Thymus (tissue), 11 donors: ENCODE measurements at regions not wholly inside any gene's neighbourhood (a gene's known extent, or its start where the extent isn't known, plus 50 kb on each side); places are given as distances from the start of the nearest gene placed in this dataset.

Experiments used
- DNase-seq, 9 donors: peaks; one replicate each; pipeline ENCODE4 v3.0.0-alpha.2; 2013; ENCODE audit warnings: low spot score in 9 of 9, low read depth in 6 of 9, missing footprints in 1 of 9
- H3K27ac ChIP-seq, 2 donors: one replicate each; pipeline ENCODE4 v1.5.1; 2013; ENCODE audit warnings: control low read depth in 1 of 2, low read depth in 1 of 2, low read length in 1 of 2, mild to moderate bottlenecking in 1 of 2, moderate library complexity in 1 of 2
- H3K27me3 ChIP-seq, 2 donors: one replicate each; pipeline ENCODE4 v1.5.1; 2013; ENCODE audit warnings: low read length in 1 of 2; ENCODE audit not compliant: control insufficient read depth in 2 of 2, insufficient read depth in 1 of 2
- H3K36me3 ChIP-seq, 2 donors: one replicate each; pipeline ENCODE4 v1.5.1; 2013; ENCODE audit warnings: low read length in 1 of 2, mild to moderate bottlenecking in 1 of 2, moderate library complexity in 1 of 2; ENCODE audit not compliant: control insufficient read depth in 2 of 2, insufficient read depth in 2 of 2
- H3K4me1 ChIP-seq, 2 donors: one replicate each; pipeline ENCODE4 v1.5.1; 2013; ENCODE audit warnings: low read length in 2 of 2; ENCODE audit not compliant: control insufficient read depth in 2 of 2, insufficient read depth in 2 of 2
- H3K4me3 ChIP-seq, 2 donors: one replicate each; pipeline ENCODE4 v1.5.1; 2013; ENCODE audit warnings: low read length in 2 of 2, control low read depth in 1 of 2, mild to moderate bottlenecking in 1 of 2
- H3K9me3 ChIP-seq, 2 donors: one replicate each; pipeline ENCODE4 v1.5.1; 2013; ENCODE audit warnings: low read length in 1 of 2, mild to moderate bottlenecking in 1 of 2; ENCODE audit not compliant: control insufficient read depth in 2 of 2, insufficient read depth in 1 of 2
- WGBS: extraction: QIAGEN DNeasy Blood & Tissue Kit; methylation state at CpG from one replicate; pipeline ENCODE4 v1.1.7; 2013; 5-methylcytosine and 5-hydroxymethylcytosine counted together
- donor health status: healthy.

DNA sequence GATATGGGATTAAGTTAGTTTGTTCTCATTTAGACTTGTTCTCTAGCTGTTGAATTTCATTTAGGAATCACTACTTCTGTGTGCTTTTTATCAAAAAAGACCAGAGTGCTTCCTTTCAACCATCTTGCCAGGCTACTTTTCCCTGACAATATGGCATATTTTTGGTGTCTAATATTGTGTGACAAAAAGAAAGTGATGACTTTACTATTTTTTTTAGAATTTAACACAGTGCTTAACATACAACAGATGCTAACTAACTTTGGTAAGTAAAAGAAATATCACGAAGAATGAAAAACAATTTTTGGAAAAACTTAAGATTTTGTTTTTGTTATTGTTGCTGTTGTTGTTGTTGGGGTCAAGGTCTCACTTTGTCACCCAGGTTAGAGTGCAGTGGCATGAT lies 462.2 kb upstream of the PABPC4L start:
- no peak for DNase-seq
- no peak overlapping the region for H3K4me3 ChIP-seq
- H3K36me3 ChIP-seq = no peaks in the 10 kb centered on the region
- H3K27ac ChIP-seq = no peak overlapping the region
- H3K27me3 ChIP-seq = no peaks in the 10 kb centered on the region
- no peaks in the 10 kb centered on the region for H3K4me1 ChIP-seq
- 96% methylated on average over 1 of the region's 1 CpG for WGBS
- H3K9me3 ChIP-seq = peaks cover 0 to 14% of the 10 kb centered on the region in 2 donors

DNA sequence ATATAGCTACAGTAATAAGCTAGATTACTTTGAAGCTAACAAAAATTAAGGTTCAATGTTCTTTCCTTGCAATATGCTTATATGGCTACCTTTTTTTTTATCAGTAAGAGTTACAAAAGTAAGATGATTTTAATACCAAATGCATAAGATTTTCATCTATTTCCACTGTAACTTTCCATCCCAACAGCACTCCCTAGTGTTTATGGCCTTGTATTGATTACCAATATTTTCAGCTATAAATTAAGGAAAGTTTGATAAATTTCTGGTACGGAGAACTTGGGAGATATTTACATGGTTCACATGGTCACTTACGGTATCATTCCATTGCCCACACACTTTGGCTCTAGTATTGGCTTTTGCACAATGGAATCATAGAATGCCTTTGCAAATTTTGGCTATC lies 448.9 kb upstream of the PABPC4L start:
- Histone ChIP-seq H3K4me3 (no peak overlapping the region), H3K4me1 (no peaks in the 10 kb centered on the region), H3K36me3 (no peaks in the 10 kb centered on the region), H3K9me3 (no peaks in the 10 kb centered on the region), H3K27me3 (no peaks in the 10 kb centered on the region), H3K27ac (no peak overlapping the region)
- WGBS = 96% methylated on average over 2 of the region's 2 CpGs
- DNase-seq = no peak

DNA sequence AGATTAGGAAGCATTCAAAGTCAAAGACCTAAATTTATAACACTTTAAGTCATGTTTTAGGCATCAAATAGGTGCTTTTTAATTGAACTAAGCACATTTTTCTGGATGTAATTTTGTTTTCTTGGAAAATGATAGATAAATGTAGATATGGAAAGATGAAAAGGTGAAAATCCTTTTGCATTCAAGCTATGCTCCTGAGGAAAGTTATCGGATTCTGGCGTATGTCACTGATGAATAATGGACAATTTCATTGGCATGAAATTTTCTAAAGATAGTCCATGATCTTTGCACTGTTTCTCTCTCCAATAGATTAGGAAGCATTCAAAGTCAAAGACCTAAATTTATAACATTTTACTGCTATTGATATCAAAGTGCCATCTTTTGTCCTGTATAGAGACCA lies 444.2 kb upstream of the PABPC4L start:
- Histone ChIP-seq H3K36me3 (no peaks in the 10 kb centered on the region), H3K27me3 (no peaks in the 10 kb centered on the region), H3K4me1 (no peaks in the 10 kb centered on the region), H3K4me3 (no peak overlapping the region), H3K9me3 (no peaks in the 10 kb centered on the region), H3K27ac (no peak overlapping the region)
- DNase-seq = no peak
- 96% methylated on average over 2 of the region's 2 CpGs for WGBS

DNA sequence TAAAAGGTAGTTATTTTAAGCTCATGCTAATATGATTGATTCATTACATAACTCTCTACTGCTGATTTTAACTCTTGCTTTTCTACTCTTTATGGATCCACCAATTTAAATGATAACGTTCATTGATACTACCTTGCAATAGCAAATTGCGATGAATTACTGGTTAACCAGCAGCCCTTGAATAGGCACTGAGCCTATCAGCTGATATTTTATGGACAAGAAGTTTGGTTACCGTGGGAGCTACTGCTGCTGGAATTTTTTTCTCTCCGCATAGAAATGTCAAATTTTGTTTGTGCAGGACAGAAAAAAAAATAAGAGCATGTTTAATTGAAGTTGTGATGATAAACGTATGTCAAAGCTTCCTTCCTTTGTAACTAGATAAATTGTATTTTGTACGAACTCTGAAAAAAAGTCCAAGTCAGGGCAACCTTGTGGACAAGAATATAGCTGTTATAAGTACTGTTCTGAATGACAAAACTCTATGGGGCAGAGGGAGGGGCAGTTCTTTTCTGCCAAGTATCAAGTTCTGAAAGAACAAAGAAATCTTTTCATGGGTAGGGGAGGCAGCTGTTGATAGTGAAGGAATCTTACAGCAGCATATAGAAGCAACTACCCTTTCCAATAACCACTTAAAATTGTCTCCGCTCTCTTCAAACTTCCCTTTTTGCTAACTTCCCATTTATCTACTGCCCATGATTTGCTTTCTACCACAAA lies 434.9 kb upstream of the PABPC4L start:
- WGBS = 55% methylated on average over 7 of the region's 7 CpGs
- Histone ChIP-seq H3K27me3 (no peaks in the 10 kb centered on the region), H3K4me3 (no peak overlapping the region), H3K27ac (no peak overlapping the region), H3K9me3 (no peaks in the 10 kb centered on the region), H3K4me1 (no peaks in the 10 kb centered on the region), H3K36me3 (no peaks in the 10 kb centered on the region)
- DNase-seq = no peak

DNA sequence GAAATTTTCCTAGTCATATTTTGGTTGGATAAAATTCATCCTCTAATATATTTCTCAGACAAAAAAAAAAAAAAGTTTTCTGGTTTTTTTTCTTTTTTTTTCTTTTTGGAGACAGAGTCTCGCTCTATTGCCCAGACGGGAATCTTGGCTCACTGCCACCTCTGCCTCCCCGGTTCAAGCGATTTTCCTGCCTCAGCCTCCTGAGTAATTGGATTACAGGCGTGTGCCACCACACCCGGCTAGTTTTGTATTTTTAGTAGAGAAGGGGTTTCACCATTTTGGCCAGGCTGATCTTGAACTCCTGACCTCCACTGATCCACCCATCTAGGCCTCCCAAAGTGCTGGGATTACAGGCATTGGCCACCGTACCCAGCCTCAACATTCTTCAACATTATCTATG lies 432.7 kb upstream of the PABPC4L start:
- Histone ChIP-seq H3K9me3 (no peaks in the 10 kb centered on the region), H3K27me3 (no peaks in the 10 kb centered on the region), H3K27ac (no peak overlapping the region), H3K36me3 (no peaks in the 10 kb centered on the region), H3K4me1 (no peaks in the 10 kb centered on the region), H3K4me3 (no peak overlapping the region)
- WGBS = 93% methylated on average over 7 of the region's 7 CpGs
- DNase-seq = no peak

DNA sequence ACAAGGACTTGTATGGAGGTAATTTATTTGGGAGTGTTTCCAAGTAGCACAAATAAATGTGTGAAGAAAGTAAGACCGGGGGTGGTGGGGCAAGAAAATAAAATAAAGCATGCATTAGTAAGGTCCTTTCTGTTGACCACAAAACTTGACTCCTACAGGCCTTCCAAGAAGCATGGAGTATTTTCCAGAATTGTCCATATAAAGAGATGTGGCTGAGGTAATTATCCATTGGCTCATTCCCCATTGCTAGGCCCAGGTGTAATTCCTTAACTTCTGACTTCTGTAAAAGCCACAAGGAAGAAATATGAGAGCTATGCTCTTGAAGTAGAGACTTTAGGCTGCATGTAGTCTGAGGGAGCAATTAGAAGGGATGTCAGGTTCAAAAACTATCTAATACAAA lies 430.5 kb upstream of the PABPC4L start:
- no peak overlapping the region for H3K4me3 ChIP-seq
- WGBS = 94% methylated on average over 1 of the region's 1 CpG
- H3K36me3 ChIP-seq = no peaks in the 10 kb centered on the region
- no peaks in the 10 kb centered on the region for H3K9me3 ChIP-seq
- H3K27ac ChIP-seq = no peak overlapping the region
- H3K27me3 ChIP-seq = no peaks in the 10 kb centered on the region
- DNase-seq = no peak
- no peaks in the 10 kb centered on the region for H3K4me1 ChIP-seq

DNA sequence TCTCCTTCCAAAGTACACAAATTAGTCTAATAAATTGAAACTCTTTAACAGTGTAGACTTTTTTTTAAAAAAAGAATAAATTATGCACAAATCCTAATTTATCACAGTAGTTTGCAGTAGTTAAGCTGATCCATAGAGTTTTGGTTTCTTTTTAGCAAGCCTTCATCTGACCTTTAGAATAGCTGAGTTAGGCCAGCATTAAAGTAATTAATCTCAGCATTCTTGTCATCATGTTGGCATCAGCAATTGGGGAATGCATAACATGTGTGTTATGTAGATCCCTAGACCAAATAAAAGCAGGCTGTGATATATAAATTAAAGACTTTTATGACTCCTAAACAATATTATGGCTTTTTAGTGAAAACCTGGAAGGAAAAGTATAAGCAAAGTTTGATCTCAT lies 426.5 kb upstream of the PABPC4L start:
- H3K27me3 ChIP-seq = no peaks in the 10 kb centered on the region
- no peaks in the 10 kb centered on the region for H3K4me1 ChIP-seq
- H3K9me3 ChIP-seq = no peaks in the 10 kb centered on the region
- H3K36me3 ChIP-seq = no peaks in the 10 kb centered on the region
- no peak for DNase-seq
- H3K4me3 ChIP-seq = no peak overlapping the region
- H3K27ac ChIP-seq = no peak overlapping the region

DNA sequence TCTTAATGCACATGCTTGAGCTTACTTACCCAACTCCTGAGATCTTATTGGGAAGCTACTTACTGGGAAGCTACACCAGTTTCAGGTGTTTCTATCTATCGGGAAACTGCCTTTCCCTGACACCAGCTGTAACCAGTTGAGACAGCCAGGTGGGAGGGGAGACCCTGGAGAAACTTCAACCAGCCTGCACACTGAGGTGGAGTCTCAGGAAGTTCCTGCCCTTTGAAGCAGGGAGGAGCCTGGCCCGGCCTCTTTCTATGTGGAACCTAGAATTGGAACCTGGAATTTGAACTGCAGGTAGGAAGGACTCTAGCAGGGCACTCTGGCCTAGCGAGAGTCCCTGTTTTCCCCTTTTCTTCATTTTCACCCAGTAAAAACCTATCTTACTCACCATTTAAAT lies 425.8 kb upstream of the PABPC4L start:
- no peak for DNase-seq
- Histone ChIP-seq H3K4me3 (no peak overlapping the region), H3K9me3 (no peaks in the 10 kb centered on the region), H3K27me3 (no peaks in the 10 kb centered on the region), H3K4me1 (no peaks in the 10 kb centered on the region), H3K36me3 (no peaks in the 10 kb centered on the region), H3K27ac (no peak overlapping the region)
- WGBS = 88% methylated on average over 3 of the region's 3 CpGs

DNA sequence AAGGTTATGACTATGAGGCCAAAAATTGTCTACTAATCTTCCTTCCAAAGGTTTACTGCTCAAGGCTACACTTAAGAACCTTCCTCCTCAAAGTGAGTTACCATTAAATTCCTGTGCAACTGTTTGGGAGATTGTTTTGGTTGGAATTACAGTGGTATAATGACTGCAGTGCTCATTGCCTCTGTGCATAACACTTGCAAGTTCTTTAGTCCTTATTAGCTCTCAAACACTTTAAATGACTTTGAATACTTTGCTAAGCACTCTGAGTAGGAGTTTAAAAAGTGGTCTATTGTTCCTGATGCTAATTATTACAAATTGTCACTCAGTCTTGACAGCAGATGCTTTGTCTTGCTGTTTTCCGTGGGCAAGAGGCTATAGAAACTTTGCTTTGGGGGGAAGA lies 422.8 kb upstream of the PABPC4L start:
- H3K27me3 ChIP-seq = no peaks in the 10 kb centered on the region
- WGBS = 77% methylated on average over 1 of the region's 1 CpG

More for the DNA sequence above, 422.8 kb upstream of the PABPC4L start:
- Histone ChIP-seq H3K36me3 (no peaks in the 10 kb centered on the region), H3K4me1 (no peaks in the 10 kb centered on the region), H3K4me3 (no peak overlapping the region), H3K27ac (no peak overlapping the region), H3K9me3 (no peaks in the 10 kb centered on the region)
- no peak for DNase-seq
